HL-60 (cell line): ENCODE measurements at regions not wholly inside any gene's neighbourhood (a gene's known extent, or its start where the extent isn't known, plus 50 kb on each side); places are given as distances from the start of the nearest gene placed in this dataset.
"Not testable (repeated sequence)": the region's sequence is repeated elsewhere in the genome, so short reads cannot be mapped to it uniquely, and the experiment has no call there.

ENCODE experiments used
- DNase-seq, 2 experiments: peaks; one replicate each; pipeline ENCODE4 v3.0.0-alpha.2; 2010 to 2020; ENCODE audit warnings: low read depth in 1 of 2, low spot score in 1 of 2
- H3K27ac ChIP-seq: fragments of 250-450 bp; sonication (Bioruptor Pico); replicated peaks from 2 replicates; pipeline ENCODE4 v1.5.1; 2020; ENCODE audit warnings: mild to moderate bottlenecking, moderate library complexity
- H3K27me3 ChIP-seq: fragments of 250-450 bp; sonication (Bioruptor Pico); 2 replicates; pipeline ENCODE4 v1.5.1; 2021; ENCODE audit warnings: mild to moderate bottlenecking, moderate library complexity; ENCODE audit not compliant: insufficient read depth, poor library complexity, severe bottlenecking
- H3K4me3 ChIP-seq: replicated peaks from 2 replicates; pipeline ENCODE4 v1.5.1; 2011; ENCODE audit warnings: mild to moderate bottlenecking, control low read depth, low read length; ENCODE audit not compliant: insufficient read depth
- CTCF ChIP-seq: IDR thresholded peaks from one replicate; pipeline ENCODE4 v1.5.1; 2011; ENCODE audit warnings: low read length, control low read depth, inconsistent platforms; ENCODE audit not compliant: insufficient read depth
- GABPA ChIP-seq: IDR thresholded peaks from 2 replicates; pipeline ENCODE4 v1.6.1; 2012; ENCODE audit warnings: low read depth
- POLR2AphosphoS5 ChIP-seq: IDR thresholded peaks from 2 replicates; pipeline ENCODE4 v1.6.1; 2012; ENCODE audit warnings: low read depth
- REST ChIP-seq: IDR thresholded peaks from 2 replicates; pipeline ENCODE4 v1.6.1; 2012; ENCODE audit warnings: low read depth; ENCODE audit not compliant: insufficient replicate concordance
- SPI1 ChIP-seq: IDR thresholded peaks from 2 replicates; pipeline ENCODE4 v1.6.1; 2012; ENCODE audit warnings: low read depth, mild to moderate bottlenecking, borderline replicate concordance

DNA sequence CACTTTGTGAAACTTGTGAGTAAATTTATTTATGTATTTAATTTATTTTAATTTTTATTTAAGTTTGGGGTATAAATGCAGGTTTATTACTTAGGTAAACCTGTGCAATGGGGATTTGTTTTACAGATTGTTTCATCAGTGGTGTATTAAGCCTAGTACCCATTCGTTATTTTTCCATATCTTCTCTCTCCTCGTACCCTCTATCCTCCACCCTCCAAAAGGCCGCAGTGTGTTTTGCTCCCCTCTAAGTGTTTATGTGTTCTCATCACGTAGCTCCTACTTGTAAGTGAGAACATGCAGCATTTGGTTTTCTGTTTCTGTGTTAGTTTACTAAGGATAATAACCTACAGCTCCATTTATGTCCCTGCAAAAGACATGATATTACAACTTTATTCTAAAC, 145.4 kb upstream of the SMIM30 start:
- H3K27me3 ChIP-seq: no peaks in the 10 kb centered on the region
- no peak overlapping the region for H3K4me3 ChIP-seq
- TF ChIP-seq POLR2AphosphoS5 (no peak), GABPA (no peak), SPI1 (no peak), CTCF (no peak), REST (no peak)
- DNase-seq: no peak
- no peak overlapping the region for H3K27ac ChIP-seq

DNA sequence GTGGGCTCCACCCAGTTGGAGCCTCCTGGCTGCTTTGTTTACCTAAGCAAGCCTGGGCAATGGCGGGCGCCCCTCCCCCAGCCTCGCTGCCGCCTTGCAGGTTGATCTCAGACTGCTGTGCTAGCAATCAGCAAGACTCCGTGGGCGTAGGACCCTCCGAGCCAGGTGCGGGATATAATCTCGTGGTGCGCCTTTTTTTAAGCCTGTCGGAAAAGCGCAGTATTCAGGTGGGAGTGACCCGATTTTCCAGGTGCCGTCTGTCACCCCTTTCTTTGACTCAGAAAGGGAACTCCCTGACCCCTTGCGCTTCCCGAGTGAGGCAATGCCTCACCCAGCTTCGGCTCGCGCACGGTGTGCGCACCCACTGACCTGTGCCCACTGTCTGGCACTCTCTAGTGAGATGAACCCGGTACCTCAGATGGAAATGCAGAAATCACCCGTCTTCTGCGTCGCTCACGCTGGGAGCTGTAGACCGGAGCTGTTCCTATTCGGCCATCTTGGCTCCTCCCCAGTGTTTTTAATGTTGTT, 144.9 kb upstream of the SMIM30 start:
- not testable (repeated sequence) for DNase-seq, H3K27me3 ChIP-seq, H3K4me3 ChIP-seq, H3K27ac ChIP-seq

DNA sequence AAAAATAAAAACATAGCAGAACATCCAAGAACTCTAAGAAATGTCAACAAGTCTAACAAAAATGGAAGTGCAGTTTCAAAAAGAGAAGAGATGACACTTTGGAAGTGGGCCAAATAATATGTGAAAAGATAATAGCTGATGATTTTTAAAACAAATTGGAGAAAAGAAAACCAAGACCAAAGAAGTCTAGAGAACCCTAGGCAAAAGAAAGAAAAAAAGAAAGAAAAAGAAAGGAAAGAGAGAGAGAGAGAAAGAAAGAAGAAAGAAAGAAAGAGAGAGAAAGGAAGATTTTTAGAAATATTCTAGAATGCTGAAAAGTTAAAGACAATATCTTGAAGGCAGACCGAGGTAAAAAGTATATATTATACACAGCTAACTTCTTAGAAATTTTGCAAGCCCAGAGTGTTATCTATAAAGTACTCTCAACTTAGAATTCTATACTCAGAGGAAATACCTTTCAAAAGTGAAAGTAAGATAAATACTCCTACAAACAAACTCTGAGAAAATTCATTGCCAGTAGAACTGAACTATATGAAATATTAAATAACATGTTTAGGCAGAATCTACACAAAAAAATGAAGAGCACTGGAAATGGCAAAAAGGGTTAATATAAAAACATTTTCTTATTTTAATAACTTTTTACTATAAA, 138.7 kb upstream of the SMIM30 start:
- DNase-seq: no peak
- no peak overlapping the region for H3K4me3 ChIP-seq
- H3K27ac ChIP-seq: no peak overlapping the region
- TF ChIP-seq CTCF (no peak), GABPA (no peak), REST (no peak), POLR2AphosphoS5 (no peak), SPI1 (no peak)
- no peaks in the 10 kb centered on the region for H3K27me3 ChIP-seq

DNA sequence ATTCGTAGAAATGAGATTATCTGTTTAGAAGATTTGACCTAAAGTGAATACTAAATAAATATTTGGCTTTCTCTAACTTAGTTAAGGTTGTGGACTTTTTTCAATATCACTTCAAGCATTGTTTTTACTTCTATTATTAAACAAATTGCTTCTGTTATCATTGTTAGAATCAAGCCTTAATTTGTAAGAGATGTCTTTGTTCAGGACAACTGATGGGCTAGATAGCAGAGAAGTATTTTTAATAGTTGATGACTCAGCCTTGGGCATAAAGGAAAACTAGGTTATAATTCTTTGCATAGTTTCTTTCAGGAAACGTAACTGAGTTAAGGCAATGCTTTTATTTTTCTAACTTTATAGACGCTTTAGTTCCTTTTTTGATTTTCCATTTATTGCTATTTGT, 128.8 kb upstream of the SMIM30 start:
- no peak overlapping the region for H3K4me3 ChIP-seq
- no peak for DNase-seq
- no peak overlapping the region for H3K27ac ChIP-seq
- H3K27me3 ChIP-seq: no peaks in the 10 kb centered on the region
- TF ChIP-seq REST (no peak), CTCF (no peak), SPI1 (no peak), POLR2AphosphoS5 (no peak), GABPA (no peak)
